IPS-20b (cell line): ENCODE measurements at regions not wholly inside any gene's neighbourhood (a gene's known extent, or its start where the extent isn't known, plus 50 kb on each side); places are given as distances from the start of the nearest gene placed in this dataset.

Source experiments
- H3K27ac ChIP-seq: one replicate; pipeline ENCODE4 v1.5.1; 2013; ENCODE audit warnings: low read length
- H3K27me3 ChIP-seq: 2 replicates; pipeline ENCODE4 v1.6.1; 2013; ENCODE audit warnings: mild to moderate bottlenecking, low read length, inconsistent platforms; ENCODE audit not compliant: insufficient read depth
- H3K36me3 ChIP-seq: 2 replicates; pipeline ENCODE4 v1.6.1; 2013; ENCODE audit warnings: low read depth, mild to moderate bottlenecking, inconsistent platforms, low read length, moderate library complexity; ENCODE audit not compliant: insufficient read depth
- H3K4me1 ChIP-seq: 2 replicates; pipeline ENCODE4 v1.6.1; 2013; ENCODE audit warnings: mild to moderate bottlenecking, control low read depth, inconsistent platforms, low read length, moderate library complexity; ENCODE audit not compliant: insufficient read depth
- H3K4me3 ChIP-seq: 2 replicates; pipeline ENCODE4 v1.5.1; 2013; ENCODE audit warnings: mild to moderate bottlenecking, low read length, inconsistent platforms
- H3K9ac ChIP-seq: 2 replicates; pipeline ENCODE4 v1.6.1; 2013; ENCODE audit warnings: low read depth, mild to moderate bottlenecking, inconsistent platforms, low read length, moderate library complexity
- H3K9me3 ChIP-seq: 2 replicates; pipeline ENCODE4 v1.6.1; 2013; ENCODE audit warnings: mild to moderate bottlenecking, low read depth, low read length, inconsistent platforms; ENCODE audit not compliant: insufficient read depth

DNA sequence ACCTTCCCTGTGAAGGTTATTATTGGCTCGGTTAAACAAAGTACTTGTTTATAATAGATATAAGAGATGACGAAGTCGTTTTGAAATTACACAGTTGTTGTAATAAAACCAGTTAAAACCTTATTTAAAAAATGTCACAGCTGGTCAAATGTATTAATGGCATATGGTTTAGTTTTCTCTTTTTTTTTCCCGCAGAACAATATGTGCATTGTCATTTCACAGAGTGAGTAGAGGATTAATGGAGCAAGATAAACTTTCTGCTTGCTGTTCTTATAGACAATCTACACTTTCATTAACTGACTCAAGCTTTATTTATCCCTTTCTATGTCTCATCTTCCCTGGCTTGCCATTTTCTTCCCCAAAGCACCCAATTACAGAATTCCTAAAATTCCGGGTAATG, 404.3 kb upstream of the NPVF start:
- Histone ChIP-seq H3K27ac (no peak overlapping the region), H3K4me3 (no peak overlapping the region), H3K27me3 (no peaks in the 10 kb centered on the region), H3K36me3 (no peaks in the 10 kb centered on the region), H3K4me1 (peaks cover 11% of the 10 kb centered on the region; the same call in 1 of the 2 replicates), H3K9ac (no peak overlapping the region), H3K9me3 (no peaks in the 10 kb centered on the region)

DNA sequence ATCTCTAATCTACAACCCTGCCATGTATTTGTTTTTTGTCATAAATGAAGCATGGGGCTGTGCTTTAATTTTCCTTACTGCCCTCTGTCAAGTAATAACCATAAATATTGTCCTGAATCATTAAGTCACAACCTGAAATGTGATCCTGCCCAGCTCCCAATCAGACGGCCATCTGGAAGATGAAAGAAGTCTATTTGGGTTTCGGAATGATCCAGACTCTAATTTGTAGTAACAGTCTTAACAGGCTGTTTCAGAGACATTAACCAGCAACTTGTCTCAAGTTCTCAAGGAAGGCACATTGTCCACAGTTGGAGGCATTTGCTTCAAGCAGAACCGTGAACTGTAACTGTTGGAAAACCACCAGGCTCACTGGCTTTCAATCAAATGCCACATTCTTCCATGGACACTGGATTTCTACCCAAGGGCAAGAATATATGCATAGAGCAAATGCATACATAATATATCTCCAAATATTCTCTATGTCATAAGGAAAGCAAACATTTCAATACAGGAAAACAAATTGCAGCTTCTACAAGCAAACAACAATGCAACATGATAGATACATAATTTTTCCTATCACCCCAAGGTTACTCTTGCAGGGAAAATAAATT, 405.2 kb upstream of the NPVF start:
- H3K4me1 ChIP-seq, result peaks cover 2% of the 10 kb centered on the region; the same call in 1 of the 2 replicates

DNA sequence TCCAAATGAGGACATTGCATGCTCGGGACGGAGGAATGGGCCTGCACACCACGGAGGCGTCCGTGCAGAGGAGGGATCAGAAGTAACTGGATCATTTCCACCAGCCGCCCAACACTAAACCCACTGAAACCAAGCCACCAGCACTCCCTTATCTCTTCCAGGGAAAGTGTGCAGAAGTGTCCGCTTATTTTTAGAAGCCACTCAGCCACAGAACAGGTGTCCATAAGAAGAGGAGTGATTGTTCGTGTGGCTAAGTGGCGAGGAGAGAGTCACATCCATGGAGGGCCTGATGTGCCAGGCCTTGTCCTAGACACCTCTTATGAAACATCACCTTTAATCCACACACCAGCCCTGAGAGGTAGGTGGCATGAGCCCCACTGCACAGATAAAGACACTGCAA, 407.9 kb upstream of the NPVF start:
- H3K4me3 ChIP-seq, result no peak overlapping the region
- no peaks in the 10 kb centered on the region for H3K27me3 ChIP-seq
- H3K4me1 ChIP-seq, result no peaks in the 10 kb centered on the region
- H3K36me3 ChIP-seq, result no peaks in the 10 kb centered on the region
- H3K9me3 ChIP-seq, result no peaks in the 10 kb centered on the region
- no peak overlapping the region for H3K27ac ChIP-seq
- no peak overlapping the region for H3K9ac ChIP-seq

More for the DNA sequence above, 405.2 kb upstream of the NPVF start:
- Histone ChIP-seq H3K9ac (no peak overlapping the region), H3K9me3 (no peaks in the 10 kb centered on the region), H3K4me3 (no peak overlapping the region), H3K27me3 (no peaks in the 10 kb centered on the region), H3K36me3 (no peaks in the 10 kb centered on the region), H3K27ac (no peak overlapping the region)

DNA sequence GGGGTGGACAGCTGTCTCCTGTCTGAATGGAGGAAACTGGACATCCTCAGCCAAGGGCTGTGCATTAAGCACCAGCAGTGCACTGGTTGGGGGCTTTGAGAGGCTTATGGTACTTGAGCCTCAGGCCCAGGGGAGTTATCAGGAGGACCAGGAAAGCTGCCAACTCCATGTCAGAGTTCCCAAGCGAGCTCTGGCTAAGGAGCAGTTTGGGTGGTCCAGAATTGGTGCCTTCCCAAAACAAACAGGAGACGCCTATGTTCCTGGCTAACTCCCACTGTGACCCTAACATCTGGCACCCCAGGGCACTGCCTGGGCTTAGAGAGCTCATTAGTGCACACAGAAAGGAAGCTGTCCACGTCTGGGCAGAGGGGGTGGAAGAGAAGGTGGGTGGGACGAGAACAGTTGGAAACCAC, 408.6 kb upstream of the NPVF start:
- Histone ChIP-seq H3K27ac (no peak overlapping the region), H3K4me3 (no peak overlapping the region), H3K9me3 (no peaks in the 10 kb centered on the region), H3K9ac (no peak overlapping the region), H3K4me1 (no peaks in the 10 kb centered on the region), H3K27me3 (no peaks in the 10 kb centered on the region), H3K36me3 (no peaks in the 10 kb centered on the region)

DNA sequence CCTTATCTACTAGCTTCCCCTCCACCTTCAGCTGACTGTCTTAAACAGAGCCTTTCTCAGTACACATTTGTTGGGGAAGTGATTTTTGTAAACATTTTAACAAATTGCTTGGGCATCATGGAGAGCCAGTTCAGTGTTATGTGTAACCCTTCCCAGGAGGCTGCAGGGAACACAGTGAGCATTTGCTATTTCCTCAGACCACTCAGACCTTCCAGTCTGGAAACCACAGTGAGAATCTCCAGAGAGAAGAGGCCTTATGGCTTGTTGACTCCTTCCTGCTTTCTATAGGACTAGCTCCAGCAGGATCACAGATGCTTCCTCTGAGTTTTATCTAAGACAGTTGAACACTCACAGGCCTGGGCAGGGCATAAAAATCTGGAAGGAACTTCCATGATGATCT, 409.8 kb upstream of the NPVF start:
- H3K27ac ChIP-seq, result no peak overlapping the region
- H3K4me3 ChIP-seq, result no peak overlapping the region
- no peaks in the 10 kb centered on the region for H3K9me3 ChIP-seq
- H3K27me3 ChIP-seq, result no peaks in the 10 kb centered on the region
- no peak overlapping the region for H3K9ac ChIP-seq
- H3K4me1 ChIP-seq, result no peaks in the 10 kb centered on the region
- H3K36me3 ChIP-seq, result no peaks in the 10 kb centered on the region

DNA sequence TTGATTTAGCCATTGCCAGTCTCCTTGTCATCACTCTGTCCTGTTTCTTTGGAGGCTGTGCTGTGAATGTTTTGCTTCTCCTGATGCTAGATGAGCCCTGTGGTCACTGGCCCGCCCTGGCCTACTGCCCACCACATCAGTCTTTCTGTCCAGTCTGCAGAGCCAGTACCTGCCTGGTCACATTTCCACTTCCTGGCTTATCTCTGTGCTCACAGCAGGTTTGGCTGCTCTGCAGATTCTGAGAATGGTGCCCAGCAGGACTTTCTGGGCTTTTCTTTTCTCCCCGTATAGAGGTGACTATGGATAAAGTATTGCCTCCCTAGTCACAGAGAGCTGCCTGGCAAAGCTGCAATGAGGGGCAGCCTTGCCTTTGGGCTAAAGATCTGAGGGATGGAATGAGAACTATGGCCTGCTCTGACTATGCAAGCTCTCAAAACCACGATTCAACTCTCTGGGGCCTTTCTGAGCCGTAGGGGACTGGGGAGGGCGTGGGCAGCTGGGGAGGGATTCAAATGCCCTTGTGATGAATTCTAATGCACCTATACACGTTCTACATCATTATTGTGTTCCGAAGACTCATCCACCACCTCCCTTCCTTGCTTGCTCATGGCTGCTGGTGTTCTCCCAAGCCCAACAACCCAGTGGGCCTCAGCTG, 410.4 kb upstream of the NPVF start:
- Histone ChIP-seq H3K27me3 (no peaks in the 10 kb centered on the region), H3K36me3 (no peaks in the 10 kb centered on the region), H3K4me3 (no peak overlapping the region), H3K9ac (no peak overlapping the region), H3K9me3 (no peaks in the 10 kb centered on the region), H3K27ac (no peak overlapping the region), H3K4me1 (no peaks in the 10 kb centered on the region)

DNA sequence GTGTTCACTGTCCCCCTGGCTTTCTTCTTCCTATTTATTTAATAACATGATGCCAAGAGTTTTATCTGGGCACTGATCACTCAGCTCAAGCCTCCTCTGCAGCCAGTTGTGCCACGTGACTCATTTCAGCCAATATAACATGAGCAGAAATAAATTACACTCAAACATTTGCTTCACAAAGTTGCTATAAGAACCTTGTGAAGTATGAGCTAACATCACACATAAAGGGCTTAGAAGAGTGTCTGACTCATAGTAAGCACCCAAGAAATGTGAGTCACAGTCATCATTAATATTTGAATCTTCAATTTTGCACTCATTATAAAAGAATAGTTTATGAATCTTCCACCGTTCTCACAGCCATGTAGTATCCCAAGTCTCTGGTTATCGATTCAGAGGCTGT, 414.6 kb upstream of the NPVF start:
- Histone ChIP-seq H3K9me3 (no peaks in the 10 kb centered on the region), H3K27me3 (no peaks in the 10 kb centered on the region), H3K4me1 (no peaks in the 10 kb centered on the region), H3K4me3 (no peak overlapping the region), H3K27ac (no peak overlapping the region), H3K36me3 (no peaks in the 10 kb centered on the region), H3K9ac (no peak overlapping the region)

DNA sequence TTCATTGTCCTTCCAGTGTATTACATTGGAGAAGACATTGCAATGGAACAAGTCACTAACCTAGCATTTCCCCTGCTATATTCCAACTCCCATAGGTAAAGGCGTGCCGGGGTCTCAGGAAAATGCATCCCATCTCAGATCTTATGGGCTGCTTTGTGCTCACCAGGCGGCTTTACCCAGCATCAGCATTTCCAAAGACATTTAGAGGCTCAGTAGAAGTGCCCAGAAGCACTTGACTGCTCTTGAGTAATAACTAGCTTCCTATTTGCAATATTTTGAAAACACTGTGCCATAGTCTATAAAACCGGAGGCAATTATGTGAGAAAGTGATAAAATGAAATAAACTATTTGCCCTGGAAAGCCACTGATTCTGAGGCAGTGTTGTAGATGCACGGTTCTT, 415.0 kb upstream of the NPVF start:
- no peak overlapping the region for H3K4me3 ChIP-seq
- no peaks in the 10 kb centered on the region for H3K9me3 ChIP-seq
- no peak overlapping the region for H3K27ac ChIP-seq
- no peak overlapping the region for H3K9ac ChIP-seq
- H3K27me3 ChIP-seq, result no peaks in the 10 kb centered on the region
- no peaks in the 10 kb centered on the region for H3K36me3 ChIP-seq
- H3K4me1 ChIP-seq, result no peaks in the 10 kb centered on the region

DNA sequence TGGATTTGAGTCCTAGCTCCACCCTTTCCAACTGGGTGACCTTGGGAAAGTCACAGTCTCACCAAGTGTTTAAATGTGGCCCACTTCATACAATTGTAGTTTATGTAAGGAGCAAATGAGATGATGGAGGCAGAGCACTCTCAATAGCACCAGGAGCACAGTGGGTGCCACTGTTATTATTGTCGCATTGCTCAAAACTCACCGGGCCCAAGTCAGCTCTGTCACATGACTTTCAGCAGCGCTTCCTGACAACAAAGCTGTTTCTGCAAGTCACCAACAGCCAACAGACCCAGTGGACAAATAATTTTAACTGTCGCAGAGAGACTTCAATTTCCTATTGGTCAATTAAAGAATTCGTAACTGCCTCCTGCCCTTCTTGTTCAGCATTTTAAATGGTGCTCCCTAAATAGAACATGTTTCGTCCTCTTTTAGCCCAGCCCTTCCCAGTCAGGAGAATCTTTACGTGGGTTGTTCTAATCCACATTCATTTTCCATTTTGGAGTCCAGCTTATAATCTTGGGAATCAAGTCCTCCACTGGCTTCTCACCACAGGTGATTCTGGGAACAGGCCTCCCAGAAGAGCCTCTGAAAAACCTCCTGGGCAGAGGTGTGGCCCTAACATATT, 415.6 kb upstream of the NPVF start:
- Histone ChIP-seq H3K9me3 (no peaks in the 10 kb centered on the region), H3K9ac (no peak overlapping the region), H3K27me3 (no peaks in the 10 kb centered on the region), H3K4me1 (no peaks in the 10 kb centered on the region), H3K36me3 (no peaks in the 10 kb centered on the region), H3K27ac (no peak overlapping the region), H3K4me3 (no peak overlapping the region)

DNA sequence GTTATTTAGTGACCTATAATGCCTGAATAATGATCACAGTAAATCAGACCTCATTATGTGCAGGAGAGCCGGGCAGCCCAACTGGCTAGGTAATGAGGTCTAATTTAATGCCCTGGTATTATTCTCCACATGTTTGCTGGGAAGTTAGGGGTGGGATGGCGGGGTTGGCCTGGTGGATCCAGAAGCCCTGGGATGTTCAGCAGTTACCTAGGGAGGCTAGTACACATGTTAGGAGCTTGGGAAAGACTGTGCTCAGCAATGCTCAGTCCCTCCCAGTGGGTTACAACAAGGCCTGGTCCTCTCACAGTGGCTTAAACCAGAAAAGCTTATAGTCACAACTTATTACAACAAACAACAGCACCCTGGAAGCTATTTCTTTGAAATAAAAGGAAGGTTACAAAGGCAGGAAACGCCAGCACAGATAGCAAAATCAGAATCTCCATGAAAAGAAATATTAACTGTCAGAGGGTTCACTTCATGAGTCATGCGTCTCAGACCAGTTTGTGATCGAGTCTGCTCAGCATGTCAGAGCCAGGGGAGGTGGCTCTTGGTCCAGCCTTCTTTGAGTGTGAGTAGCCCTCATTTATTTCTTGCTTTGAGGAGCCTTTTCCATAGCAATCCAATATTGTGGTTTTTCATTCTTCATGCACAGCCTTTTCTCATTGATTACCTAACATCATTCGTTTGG, 418.6 kb upstream of the NPVF start:
- no peaks in the 10 kb centered on the region for H3K27me3 ChIP-seq
- no peak overlapping the region for H3K9ac ChIP-seq
- H3K4me1 ChIP-seq, result no peaks in the 10 kb centered on the region
- H3K9me3 ChIP-seq, result no peaks in the 10 kb centered on the region
- no peaks in the 10 kb centered on the region for H3K36me3 ChIP-seq
- no peak overlapping the region for H3K27ac ChIP-seq
- no peak overlapping the region for H3K4me3 ChIP-seq

DNA sequence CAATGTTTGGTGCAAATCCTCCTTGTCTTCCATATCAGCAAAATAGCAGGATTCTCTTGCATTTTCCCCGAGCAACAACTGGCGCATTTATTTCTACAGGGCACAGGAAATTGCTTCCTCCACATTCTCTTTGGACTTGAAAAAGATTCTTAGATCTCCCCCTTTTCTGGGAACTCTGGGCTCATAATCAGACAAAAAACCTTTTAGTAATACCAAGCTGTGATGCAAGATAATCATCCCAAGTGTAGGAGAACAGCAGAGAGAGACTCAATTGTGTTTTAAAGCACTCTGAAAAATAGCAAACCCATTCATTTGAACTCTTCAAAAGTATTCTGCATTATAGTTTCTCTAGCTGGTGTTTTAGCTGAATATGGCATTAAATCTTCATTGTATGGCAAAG, 419.6 kb upstream of the NPVF start:
- no peaks in the 10 kb centered on the region for H3K9me3 ChIP-seq
- H3K4me1 ChIP-seq, result no peaks in the 10 kb centered on the region
- no peak overlapping the region for H3K27ac ChIP-seq
- H3K9ac ChIP-seq, result no peak overlapping the region
- no peaks in the 10 kb centered on the region for H3K27me3 ChIP-seq
- H3K36me3 ChIP-seq, result no peaks in the 10 kb centered on the region
- H3K4me3 ChIP-seq, result no peak overlapping the region

DNA sequence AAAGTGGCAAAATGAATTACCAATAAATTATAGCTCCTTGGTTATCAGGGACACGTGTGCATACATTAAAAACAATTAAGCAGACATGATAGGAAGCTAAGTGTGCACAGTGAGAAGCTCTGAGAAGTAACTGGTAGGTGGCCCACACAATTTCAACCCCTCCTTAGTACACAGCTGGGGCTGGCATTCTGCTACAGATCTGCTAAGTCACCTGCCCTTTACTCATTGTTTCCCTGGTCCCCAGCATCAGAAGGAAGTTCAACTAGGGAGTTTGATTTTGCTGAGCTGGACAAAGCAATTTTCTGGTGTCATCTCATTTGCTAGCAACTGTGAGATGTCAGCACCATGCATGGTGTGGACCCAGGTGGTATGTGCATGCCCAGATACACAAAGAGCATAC, 424.1 kb upstream of the NPVF start:
- no peaks in the 10 kb centered on the region for H3K4me1 ChIP-seq
- H3K27me3 ChIP-seq, result no peaks in the 10 kb centered on the region
- no peak overlapping the region for H3K4me3 ChIP-seq
- no peaks in the 10 kb centered on the region for H3K36me3 ChIP-seq
- H3K9me3 ChIP-seq, result no peaks in the 10 kb centered on the region
- no peak overlapping the region for H3K9ac ChIP-seq
- no peak overlapping the region for H3K27ac ChIP-seq
